Right lobe of liver (tissue), 6 donors: ENCODE measurements at regions not wholly inside any gene's neighbourhood (a gene's known extent, or its start where the extent isn't known, plus 50 kb on each side); places are given as distances from the start of the nearest gene placed in this dataset.

Experiments
- ATAC-seq, 4 donors: fragments of 200-7000 bp; cut with Tn5 transposase; one replicate each; pipeline ENCODE4 v1.9.1; 2020; ENCODE audit warnings: mild to moderate bottlenecking in 4 of 4, moderate library complexity in 4 of 4
- DNase-seq, 3 donors: peaks; one replicate each; pipeline ENCODE4 v3.0.0-alpha.2; 2020
- H3K27ac ChIP-seq, 3 donors: fragments of 200-600 bp; one replicate each; pipeline ENCODE4 v1.8.0; 2022
- H3K27me3 ChIP-seq, 2 donors: fragments of 200-600 bp; one replicate each; pipeline ENCODE4 v1.8.0; 2022
- H3K36me3 ChIP-seq, 4 donors: fragments of 200-600 bp; sonication (generic) in 1 of 4; one replicate each; pipeline versions ENCODE4 v1.5.1 to v1.8.0; 2017 to 2022; ENCODE audit warnings: control low read depth in 1 of 4
- H3K4me1 ChIP-seq, 4 donors: fragments of 200-600 bp; sonication (generic) in 1 of 4; one replicate each; pipeline versions ENCODE4 v1.5.1 to v1.8.0; 2017 to 2022; ENCODE audit warnings: control low read depth in 1 of 4
- H3K4me3 ChIP-seq, 3 donors: fragments of 200-600 bp; one replicate each; pipeline ENCODE4 v1.8.0; 2022
- H3K9me3 ChIP-seq, 4 donors: fragments of 200-600 bp; sonication (generic) in 1 of 4; one replicate each; pipeline versions ENCODE4 v1.5.1 to v1.8.0; 2017 to 2022; ENCODE audit warnings: control low read depth in 1 of 4
- CTCF ChIP-seq, 4 donors: fragments of 200-600 bp in 3 of 4; fragments of 450-650 bp in 1 of 4; IDR thresholded peaks; one replicate each; pipeline versions ENCODE4 v1.5.1 to v1.8.0; 2016 to 2022; ENCODE audit warnings: antibody characterized with exemption in 4 of 4, mild to moderate bottlenecking in 2 of 4
- POLR2A ChIP-seq: fragments of 450-650 bp; IDR thresholded peaks from one replicate; pipeline ENCODE4 v1.6.1; 2017; ENCODE audit warnings: antibody characterized with exemption, mild to moderate bottlenecking
- WGBS: methylation state at CpG from one replicate; pipeline ENCODE4 v1.1.6; 2018; ENCODE audit warnings: low coverage, low lambda C conversion rate; ENCODE audit not compliant: insufficient coverage; ENCODE audit errors: missing lambda C conversion rate; 5-methylcytosine and 5-hydroxymethylcytosine counted together
- intact Hi-C, 2 donors: fragments of 100-400 bp; cut with DNase I; formaldehyde crosslinking; loops; one replicate each; pipeline versions ENCODE4 v1.11.2 to v1.14.1; 2022
- donor health status: DM: no; HTN: yes; CAD: no.
- donor health status: DM: no; HTN: no; CAD: no.
- donor health status: DM: no; HTN: no; CAD: no.
- donor health status: DM: no; HTN: yes; CAD: no.
- donor health status: DM: no; HTN: yes; CAD: no.

- no peaks in the 10 kb centered on the region for H3K9me3 ChIP-seq
- H3K36me3 ChIP-seq = no peaks in the 10 kb centered on the region
- DNase-seq (no peak), ATAC-seq (no peak)
- TF ChIP-seq CTCF (IDR thresholded peaks at IDR 0.05) = no peak
- no peak for TF ChIP-seq POLR2A
- no peaks in the 10 kb centered on the region for H3K27me3 ChIP-seq
- no peak overlapping the region for H3K4me3 ChIP-seq
- intact Hi-C loops = no loop called here
- H3K4me1 ChIP-seq = no peaks in the 10 kb centered on the region
- H3K27ac ChIP-seq = no peak overlapping the region
- 33% methylated on average over 2 of the region's 2 CpGs for WGBS
These were observed 949.9 kb downstream of the TECRL start for GRCh38 chr4:63459329-63459728.

DNA sequence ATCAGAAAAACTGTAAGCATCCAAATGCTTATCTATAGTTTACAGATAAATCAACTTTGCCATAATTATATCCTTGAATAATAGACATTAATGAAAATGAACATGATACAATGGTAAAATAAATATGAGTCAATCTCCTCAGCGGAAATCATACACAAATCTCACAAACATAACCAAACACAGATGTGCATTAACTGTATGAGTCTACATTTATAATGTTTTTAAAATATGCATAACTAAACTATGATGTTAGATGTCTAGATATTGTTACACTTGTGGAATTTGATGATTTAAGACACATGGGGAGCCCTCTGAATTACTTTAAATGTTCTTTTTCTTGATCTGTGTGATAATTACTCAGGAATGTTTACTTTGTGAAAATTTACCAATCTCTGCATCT is 951.2 kb downstream of the TECRL start:
- Histone ChIP-seq H3K4me3 (no peak overlapping the region), H3K27ac (no peak overlapping the region), H3K36me3 (no peaks in the 10 kb centered on the region), H3K27me3 (no peaks in the 10 kb centered on the region), H3K4me1 (no peaks in the 10 kb centered on the region), H3K9me3 (no peaks in the 10 kb centered on the region)
- DNase-seq = no peak
- ATAC-seq = no peak
- intact Hi-C loops = no loop called here
- no peak for TF ChIP-seq CTCF (IDR thresholded peaks at IDR 0.05)
- TF ChIP-seq POLR2A = no peak
- WGBS = 52% methylated on average over 1 of the region's 1 CpG

- ATAC-seq (no peak), DNase-seq (no peak)
- H3K4me1 ChIP-seq = no peaks in the 10 kb centered on the region
- no peaks in the 10 kb centered on the region for H3K36me3 ChIP-seq
- no peak overlapping the region for H3K4me3 ChIP-seq
- TF ChIP-seq POLR2A = no peak
- TF ChIP-seq CTCF (IDR thresholded peaks at IDR 0.05) = no peak
- H3K27me3 ChIP-seq = no peaks in the 10 kb centered on the region
- no peaks in the 10 kb centered on the region for H3K9me3 ChIP-seq
- H3K27ac ChIP-seq = no peak overlapping the region
- intact Hi-C loops = no loop called here
These were observed 969.0 kb downstream of the TECRL start for GRCh38 chr4:63440236-63440635.

GRCh38 chr4:63430105-63430504 is 979.1 kb downstream of the TECRL start:
- intact Hi-C loops = no loop called here
- TF ChIP-seq CTCF (IDR thresholded peaks at IDR 0.05) (no peak), POLR2A (no peak)
- Histone ChIP-seq H3K4me1 (no peaks in the 10 kb centered on the region), H3K36me3 (no peaks in the 10 kb centered on the region), H3K9me3 (no peaks in the 10 kb centered on the region), H3K27me3 (no peaks in the 10 kb centered on the region), H3K4me3 (no peak overlapping the region), H3K27ac (no peak overlapping the region)
- 48% methylated on average over 1 of the region's 1 CpG for WGBS
- ATAC-seq (no peak), DNase-seq (no peak)

- TF ChIP-seq CTCF (IDR thresholded peaks at IDR 0.05) = no peak
- no peak for TF ChIP-seq POLR2A
- no peak for ATAC-seq
- intact Hi-C loops = no loop called here
- Histone ChIP-seq H3K27ac (no peak overlapping the region), H3K4me3 (no peak overlapping the region), H3K27me3 (no peaks in the 10 kb centered on the region), H3K4me1 (no peaks in the 10 kb centered on the region), H3K9me3 (no peaks in the 10 kb centered on the region), H3K36me3 (no peaks in the 10 kb centered on the region)
- DNase-seq = no peak
- 25% methylated on average over 1 of the region's 4 CpGs for WGBS
These were observed 1013.0 kb downstream of the TECRL start for GRCh38 chr4:63396269-63396668.
